Stomach (tissue), 4 donors: ENCODE measurements at regions not wholly inside any gene's neighbourhood (a gene's known extent, or its start where the extent isn't known, plus 50 kb on each side); places are given as distances from the start of the nearest gene placed in this dataset.

Experiments used
- EP300 ChIP-seq: sonication (generic); formaldehyde crosslinking; IDR thresholded peaks from one replicate; pipeline ENCODE4 v1.6.1; 2017; ENCODE audit warnings: antibody characterized with exemption
- POLR2A ChIP-seq, 4 donors: fragments of 450-650 bp; IDR thresholded peaks; one replicate each; pipeline ENCODE4 v1.6.1; 2016; ENCODE audit warnings: antibody characterized with exemption in 4 of 4, control low read depth in 2 of 4, mild to moderate bottlenecking in 1 of 4, moderate library complexity in 1 of 4
- POLR2AphosphoS5 ChIP-seq, 3 donors: sonication (generic); formaldehyde crosslinking; IDR thresholded peaks; one replicate each; pipeline ENCODE4 v1.6.1; 2016; ENCODE audit warnings: antibody characterized with exemption in 3 of 3
- TF ChIP-seq, protein P1 (sequence below), 7 experiments: fragments of 450-650 bp in 4 of 7; fragments of 200-600 bp in 3 of 7; sonication (generic) in 3 of 7; IDR thresholded peaks; one replicate each; pipeline ENCODE4 v1.5.1; 2016 to 2019; ENCODE audit warnings: antibody characterized with exemption in 7 of 7, control low read depth in 2 of 7, mild to moderate bottlenecking in 1 of 7

DNA sequence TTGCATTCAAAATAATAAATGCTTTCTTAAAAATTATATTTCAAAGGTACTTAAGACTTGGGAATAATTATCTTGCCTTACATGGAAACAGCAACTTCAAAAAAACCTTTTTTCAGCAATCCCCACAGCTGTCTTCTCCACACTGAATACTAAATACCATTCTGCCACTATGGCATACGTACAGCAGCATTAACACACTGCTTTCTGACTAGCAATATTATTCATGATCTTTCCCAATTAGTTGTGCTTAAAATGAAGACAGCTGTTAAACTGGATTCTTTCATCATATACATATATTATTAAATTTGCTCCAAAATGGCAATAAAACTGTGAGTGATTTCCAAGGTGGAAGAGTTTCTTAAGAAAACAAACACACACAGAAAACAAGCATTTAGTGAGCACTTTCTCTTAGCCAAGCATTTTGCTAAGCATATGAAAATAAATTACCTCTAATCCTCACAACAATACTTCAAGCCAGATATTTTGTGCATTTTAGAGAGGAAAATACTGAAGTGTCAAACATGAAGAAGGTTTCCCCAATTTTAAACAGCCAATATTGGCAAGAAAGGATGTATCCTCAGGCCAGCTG lies 609.5 kb downstream of the SLITRK1 start:
- TF ChIP-seq, protein P1, sequence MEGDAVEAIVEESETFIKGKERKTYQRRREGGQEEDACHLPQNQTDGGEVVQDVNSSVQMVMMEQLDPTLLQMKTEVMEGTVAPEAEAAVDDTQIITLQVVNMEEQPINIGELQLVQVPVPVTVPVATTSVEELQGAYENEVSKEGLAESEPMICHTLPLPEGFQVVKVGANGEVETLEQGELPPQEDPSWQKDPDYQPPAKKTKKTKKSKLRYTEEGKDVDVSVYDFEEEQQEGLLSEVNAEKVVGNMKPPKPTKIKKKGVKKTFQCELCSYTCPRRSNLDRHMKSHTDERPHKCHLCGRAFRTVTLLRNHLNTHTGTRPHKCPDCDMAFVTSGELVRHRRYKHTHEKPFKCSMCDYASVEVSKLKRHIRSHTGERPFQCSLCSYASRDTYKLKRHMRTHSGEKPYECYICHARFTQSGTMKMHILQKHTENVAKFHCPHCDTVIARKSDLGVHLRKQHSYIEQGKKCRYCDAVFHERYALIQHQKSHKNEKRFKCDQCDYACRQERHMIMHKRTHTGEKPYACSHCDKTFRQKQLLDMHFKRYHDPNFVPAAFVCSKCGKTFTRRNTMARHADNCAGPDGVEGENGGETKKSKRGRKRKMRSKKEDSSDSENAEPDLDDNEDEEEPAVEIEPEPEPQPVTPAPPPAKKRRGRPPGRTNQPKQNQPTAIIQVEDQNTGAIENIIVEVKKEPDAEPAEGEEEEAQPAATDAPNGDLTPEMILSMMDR (IDR thresholded peaks at IDR 0.05): no peak
- TF ChIP-seq POLR2AphosphoS5 (IDR thresholded peaks at IDR 0.05) (no peak), POLR2A (IDR thresholded peaks at IDR 0.05) (no peak), EP300 (no peak)
